ENCODE measurements at regions not wholly inside any gene's neighbourhood (a gene's known extent, or its start where the extent isn't known, plus 50 kb on each side); places are given as distances from the start of the nearest gene placed in this dataset.

DNA sequence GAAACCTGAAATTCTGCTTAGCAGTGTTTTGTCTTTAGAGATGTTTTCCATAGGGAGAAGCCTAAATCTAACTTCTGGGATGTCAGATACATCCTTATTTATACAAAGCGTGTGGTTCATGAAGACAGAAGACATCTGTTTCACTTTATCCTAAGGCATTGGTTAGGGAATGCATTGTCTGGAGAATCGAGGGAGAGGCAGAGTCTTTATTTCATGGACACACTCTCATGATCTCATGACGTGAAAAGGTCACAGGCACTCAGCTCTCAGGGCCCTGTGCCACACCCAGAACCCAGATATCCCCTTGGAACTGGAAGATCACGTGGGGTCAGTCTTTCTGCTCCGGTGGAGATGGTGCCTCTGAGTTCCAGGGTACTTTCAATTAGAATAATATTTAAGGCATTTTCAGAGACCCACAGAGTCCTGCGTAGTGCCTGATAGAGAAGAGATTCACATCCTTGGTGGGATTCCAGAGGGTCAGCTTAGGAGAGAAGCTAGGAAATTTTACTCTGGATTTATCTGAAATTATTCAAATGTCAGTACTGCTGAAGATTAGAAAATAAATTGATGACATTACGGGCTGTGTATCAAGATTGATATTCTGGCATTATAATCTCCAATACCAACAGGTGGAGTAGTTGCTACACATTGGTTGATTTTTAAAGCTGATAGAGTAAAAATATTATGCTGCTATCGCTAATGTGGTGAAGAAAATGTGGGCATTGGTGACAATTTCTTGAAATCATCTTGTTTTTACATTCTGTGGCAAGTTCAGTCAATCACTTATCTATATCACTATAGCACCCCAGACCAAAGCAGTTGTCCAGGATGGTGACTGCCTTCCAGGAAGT, 378.3 kb downstream of the MTRR start:
- H3K27ac Mint-ChIP-seq, result no peak overlapping the region
- no peak overlapping the region for H3K4me3 Mint-ChIP-seq
- H3K36me3 Mint-ChIP-seq, result no peaks in the 10 kb centered on the region
- DNase-seq, result no peak
- H3K4me1 Mint-ChIP-seq, result no peaks in the 10 kb centered on the region
- H3K27me3 Mint-ChIP-seq (ENCODE audit: low read depth in 3 of 3), result peaks cover 0 to 2% (median 0%) of the 10 kb centered on the region in 3 donors
- peaks cover 0 to 31% (median 7%) of the 10 kb centered on the region in 6 donors for H3K9me3 Mint-ChIP-seq

DNA sequence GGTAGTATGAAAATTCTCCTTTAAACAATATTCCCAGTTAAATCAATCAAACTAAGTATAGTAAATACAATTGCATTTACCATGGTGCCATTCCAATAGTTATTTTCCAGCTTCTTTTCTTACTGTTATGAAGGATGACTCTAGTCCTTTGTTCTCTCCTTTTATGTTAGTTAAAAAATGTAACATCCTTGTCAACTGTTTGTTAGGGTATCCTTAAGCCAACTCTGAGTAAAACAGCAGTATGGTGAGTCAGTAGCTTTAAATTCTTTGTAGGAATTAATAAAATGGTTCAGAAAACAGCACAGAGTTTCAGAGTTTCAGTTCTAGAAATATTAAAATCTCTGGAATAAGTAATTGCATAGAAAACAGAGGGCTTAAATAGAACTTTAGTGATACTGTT, 384.4 kb downstream of the MTRR start:
- Mint-ChIP-seq H3K27me3 (ENCODE audit: low read depth in 3 of 3) (peaks cover 0 to 3% (median 0%) of the 10 kb centered on the region in 3 donors), H3K4me1 (no peaks in the 10 kb centered on the region), H3K9me3 (peaks cover 0 to 17% (median 6%) of the 10 kb centered on the region in 6 donors), H3K36me3 (no peaks in the 10 kb centered on the region), H3K27ac (no peak overlapping the region), H3K4me3 (no peak overlapping the region)
- DNase-seq, result no peak

DNA sequence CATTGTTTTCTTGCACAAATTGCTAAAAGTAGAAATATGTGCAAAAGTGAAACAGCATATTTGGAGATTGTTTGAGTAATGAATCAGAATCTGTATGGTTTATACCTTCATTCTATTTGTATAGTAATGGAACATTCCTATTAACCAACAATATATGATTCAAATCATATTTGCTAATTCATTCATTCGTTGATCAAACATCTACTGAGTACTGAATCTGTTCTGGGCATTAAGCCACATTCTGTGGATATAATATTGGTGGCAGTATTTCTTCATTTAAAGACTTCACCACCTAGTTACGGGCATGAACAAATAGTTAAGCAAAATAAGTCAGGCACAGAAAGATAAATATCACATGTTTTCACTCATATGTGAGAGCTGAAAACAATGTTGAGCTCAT, 385.7 kb downstream of the MTRR start:
- no peak for DNase-seq
- Mint-ChIP-seq H3K9me3 (peaks cover 2 to 23% (median 8%) of the 10 kb centered on the region in 6 donors), H3K36me3 (no peaks in the 10 kb centered on the region), H3K4me1 (no peaks in the 10 kb centered on the region), H3K27me3 (ENCODE audit: low read depth in 3 of 3) (peaks cover 0 to 3% (median 0%) of the 10 kb centered on the region in 3 donors), H3K4me3 (no peak overlapping the region), H3K27ac (no peak overlapping the region)

DNA sequence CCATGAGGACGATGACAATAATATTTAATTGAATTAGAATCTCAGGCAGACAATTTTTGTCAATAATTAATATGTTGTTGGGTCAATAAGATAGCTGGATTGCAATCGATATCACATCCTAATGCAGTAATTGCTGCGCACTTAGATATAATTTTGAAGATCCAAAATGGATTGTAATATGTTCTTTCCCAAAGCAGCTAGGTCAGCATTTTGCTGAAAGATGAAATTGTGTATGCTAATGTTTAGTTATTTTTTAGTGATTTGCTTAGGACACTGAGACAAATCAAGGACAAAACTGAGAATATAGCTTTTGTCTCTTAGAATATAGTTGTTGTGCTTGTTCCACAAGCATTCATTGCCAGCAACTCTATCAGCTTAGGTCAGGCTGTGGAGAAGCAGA, 389.9 kb downstream of the MTRR start:
- no peaks in the 10 kb centered on the region for H3K36me3 Mint-ChIP-seq
- H3K27ac Mint-ChIP-seq, result no peak overlapping the region
- H3K4me3 Mint-ChIP-seq, result no peak overlapping the region
- peaks cover 2 to 26% (median 10%) of the 10 kb centered on the region in 6 donors for H3K9me3 Mint-ChIP-seq
- DNase-seq, result no peak
- H3K4me1 Mint-ChIP-seq, result no peaks in the 10 kb centered on the region
- H3K27me3 Mint-ChIP-seq (ENCODE audit: low read depth in 3 of 3), result peaks cover 0 to 3% (median 0%) of the 10 kb centered on the region in 3 donors

DNA sequence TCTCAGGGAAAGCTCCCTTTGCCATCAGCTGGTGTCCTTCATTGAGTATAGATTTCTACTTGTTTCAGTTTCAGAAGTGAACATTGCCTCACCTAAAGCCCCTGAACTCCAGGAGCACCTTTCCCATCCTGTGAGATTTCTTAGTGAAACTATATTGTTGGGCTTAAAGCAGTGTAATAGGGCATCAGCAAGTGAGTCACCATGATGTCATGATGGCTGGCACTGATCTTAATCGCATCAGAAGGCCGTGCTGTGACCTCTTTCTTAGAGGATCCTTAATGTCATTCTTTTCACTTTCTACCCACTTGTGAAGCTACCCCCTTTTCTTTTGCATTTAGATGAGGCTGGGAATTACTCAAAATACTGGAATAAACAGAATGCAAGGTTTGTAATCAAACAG, 401.3 kb downstream of the MTRR start:
- Mint-ChIP-seq H3K27me3 (ENCODE audit: low read depth in 3 of 3) (peaks cover 0 to 4% (median 0%) of the 10 kb centered on the region in 3 donors), H3K36me3 (peaks cover 0 to 6% (median 0%) of the 10 kb centered on the region in 3 donors), H3K9me3 (peaks cover 9 to 39% (median 12%) of the 10 kb centered on the region in 6 donors), H3K4me3 (no peak overlapping the region), H3K27ac (no peak overlapping the region), H3K4me1 (no peaks in the 10 kb centered on the region)
- DNase-seq, result no peak

DNA sequence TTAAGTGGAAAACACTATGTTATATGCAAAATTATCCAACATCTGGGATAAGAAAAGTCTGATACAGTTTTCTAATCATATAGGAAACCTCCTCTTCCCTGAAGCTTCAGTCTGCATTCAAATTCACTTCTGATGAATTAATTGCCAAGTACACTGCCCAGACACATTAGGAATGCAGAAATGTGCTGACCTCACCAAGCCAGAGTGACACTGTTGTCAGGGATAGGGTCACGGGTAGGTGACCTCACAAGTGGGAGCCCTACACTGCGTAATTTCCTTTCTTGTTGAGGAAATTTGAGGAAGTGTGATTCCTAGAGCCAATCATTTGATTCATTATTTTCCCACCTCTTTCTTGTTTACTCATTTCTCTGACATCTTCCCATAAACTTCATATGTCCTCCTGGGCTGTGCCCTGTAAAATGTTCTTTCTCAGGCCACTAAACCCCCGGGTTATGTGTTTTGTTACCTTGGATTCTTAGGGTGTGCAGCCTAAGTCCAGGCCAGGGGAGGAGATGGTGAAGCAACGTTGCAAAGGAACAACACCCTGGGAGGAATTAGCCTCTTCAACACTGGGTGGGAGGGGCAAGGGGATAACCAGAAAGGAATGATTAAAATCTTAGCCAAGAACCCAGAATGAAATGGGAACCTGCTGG, 411.9 kb downstream of the MTRR start:
- Mint-ChIP-seq H3K4me3 (no peak overlapping the region), H3K27ac (no peak overlapping the region)

DNA sequence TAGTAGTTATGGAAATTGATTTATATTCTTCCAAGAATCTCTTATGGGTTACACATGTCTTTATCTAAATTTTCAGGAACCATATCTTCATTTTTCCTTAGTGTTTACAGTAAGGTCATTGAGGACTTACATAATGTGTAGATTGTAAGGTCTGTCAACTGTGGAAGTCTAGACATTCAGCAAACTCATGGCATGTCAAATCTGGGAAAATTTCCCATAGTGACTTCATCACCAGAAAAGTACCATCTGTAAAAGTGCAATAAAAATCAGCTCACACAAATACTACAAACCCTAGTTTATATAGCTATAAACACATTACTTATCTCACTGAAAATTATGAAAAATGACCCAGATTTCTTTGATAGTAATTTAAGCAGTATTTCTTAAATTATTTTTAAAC, 419.4 kb downstream of the MTRR start:
- H3K4me3 Mint-ChIP-seq, result no peak overlapping the region
- H3K27ac Mint-ChIP-seq, result no peak overlapping the region
- H3K36me3 Mint-ChIP-seq, result no peaks in the 10 kb centered on the region
- H3K4me1 Mint-ChIP-seq, result no peaks in the 10 kb centered on the region
- peaks cover 2 to 20% (median 10%) of the 10 kb centered on the region in 6 donors for H3K9me3 Mint-ChIP-seq
- peaks cover 0 to 2% (median 0%) of the 10 kb centered on the region in 3 donors for H3K27me3 Mint-ChIP-seq (ENCODE audit: low read depth in 3 of 3)
- no peak for DNase-seq

More for the DNA sequence above, 411.9 kb downstream of the MTRR start:
- no peak for DNase-seq
- H3K4me1 Mint-ChIP-seq, result no peaks in the 10 kb centered on the region
- no peaks in the 10 kb centered on the region for H3K36me3 Mint-ChIP-seq
- peaks cover 0 to 2% (median 0%) of the 10 kb centered on the region in 3 donors for H3K27me3 Mint-ChIP-seq (ENCODE audit: low read depth in 3 of 3)
- H3K9me3 Mint-ChIP-seq, result peaks cover 2 to 39% (median 20%) of the 10 kb centered on the region in 6 donors

DNA sequence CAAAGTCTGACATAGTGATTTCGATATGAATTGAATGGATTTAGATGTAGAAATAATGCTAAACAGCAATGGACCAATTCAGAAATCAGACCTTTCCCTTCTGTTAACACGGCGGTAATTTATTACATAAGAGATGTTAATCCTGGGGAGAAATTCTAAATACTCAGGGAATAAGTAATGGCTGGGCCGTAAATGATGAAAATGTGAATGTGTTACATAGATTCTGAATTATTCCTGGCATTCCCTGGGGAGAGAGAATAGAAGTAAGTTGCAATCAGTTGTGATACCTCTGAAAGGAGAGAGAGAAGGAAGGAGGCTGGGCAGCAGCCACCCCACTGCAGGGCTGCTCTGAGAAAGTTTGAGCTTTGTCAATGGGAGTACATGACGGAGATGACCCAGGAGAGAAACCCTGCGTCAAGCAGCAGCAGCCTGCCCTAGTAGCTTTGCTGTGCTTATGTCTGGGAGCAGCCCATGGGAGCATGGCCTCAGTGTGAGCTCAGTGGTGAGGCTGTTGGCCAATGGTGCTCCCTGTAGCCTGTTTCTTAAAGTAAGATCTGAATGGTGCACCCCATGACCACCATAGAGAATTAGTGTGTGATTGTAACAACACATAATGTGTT, 420.1 kb downstream of the MTRR start:
- Mint-ChIP-seq H3K36me3 (no peaks in the 10 kb centered on the region), H3K4me3 (no peak overlapping the region), H3K4me1 (no peaks in the 10 kb centered on the region), H3K27ac (no peak overlapping the region), H3K9me3 (peaks cover 0 to 20% (median 11%) of the 10 kb centered on the region in 6 donors), H3K27me3 (ENCODE audit: low read depth in 3 of 3) (peaks cover 0 to 2% (median 0%) of the 10 kb centered on the region in 3 donors)
- DNase-seq, result no peak

DNA sequence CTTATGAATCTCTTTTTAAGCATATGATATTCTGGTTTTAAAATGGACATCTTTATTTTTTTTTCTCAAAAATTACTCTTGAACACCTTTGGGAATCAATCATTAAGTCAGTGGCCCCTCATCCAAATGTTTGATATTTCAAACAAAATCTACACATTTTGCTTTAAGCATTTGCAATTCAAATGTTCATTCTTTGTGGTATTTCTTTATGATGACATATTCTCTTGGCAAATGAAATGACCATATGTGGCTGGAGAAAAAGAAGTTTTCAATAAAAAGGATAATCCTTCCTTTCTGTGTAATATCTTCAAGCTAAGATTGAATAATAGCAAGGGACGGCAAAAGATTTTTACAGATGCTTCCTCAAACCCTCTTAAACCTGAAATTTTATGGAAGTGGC, 420.8 kb downstream of the MTRR start:
- H3K4me1 Mint-ChIP-seq, result no peaks in the 10 kb centered on the region
- no peak overlapping the region for H3K27ac Mint-ChIP-seq
- no peak overlapping the region for H3K4me3 Mint-ChIP-seq
- DNase-seq, result no peak
- peaks cover 0 to 24% (median 7%) of the 10 kb centered on the region in 6 donors for H3K9me3 Mint-ChIP-seq
- no peaks in the 10 kb centered on the region for H3K36me3 Mint-ChIP-seq
- H3K27me3 Mint-ChIP-seq (ENCODE audit: low read depth in 3 of 3), result no peaks in the 10 kb centered on the region

DNA sequence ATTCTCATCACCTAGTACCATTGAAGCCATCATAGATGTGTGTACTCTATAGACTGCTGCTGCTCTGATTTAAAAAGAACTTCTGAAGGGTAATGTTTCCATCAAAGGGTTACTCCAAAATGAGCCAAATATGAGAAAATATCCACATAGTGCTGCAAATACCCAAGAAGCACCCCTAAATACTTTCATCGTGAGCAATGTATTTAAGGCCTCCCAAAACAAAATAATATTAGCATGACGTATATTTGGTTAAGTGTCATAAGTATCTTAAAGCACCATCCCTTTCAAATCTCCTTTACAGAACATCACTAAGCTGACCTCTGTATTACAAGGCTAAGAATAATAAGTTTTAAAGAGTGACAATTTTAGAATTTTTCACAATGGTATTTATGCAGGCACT, 421.8 kb downstream of the MTRR start:
- Mint-ChIP-seq H3K27ac (no peak overlapping the region), H3K4me1 (no peaks in the 10 kb centered on the region), H3K9me3 (peaks cover 0 to 30% (median 5%) of the 10 kb centered on the region in 6 donors), H3K36me3 (no peaks in the 10 kb centered on the region), H3K4me3 (no peak overlapping the region), H3K27me3 (ENCODE audit: low read depth in 3 of 3) (no peaks in the 10 kb centered on the region)
- DNase-seq, result no peak

DNA sequence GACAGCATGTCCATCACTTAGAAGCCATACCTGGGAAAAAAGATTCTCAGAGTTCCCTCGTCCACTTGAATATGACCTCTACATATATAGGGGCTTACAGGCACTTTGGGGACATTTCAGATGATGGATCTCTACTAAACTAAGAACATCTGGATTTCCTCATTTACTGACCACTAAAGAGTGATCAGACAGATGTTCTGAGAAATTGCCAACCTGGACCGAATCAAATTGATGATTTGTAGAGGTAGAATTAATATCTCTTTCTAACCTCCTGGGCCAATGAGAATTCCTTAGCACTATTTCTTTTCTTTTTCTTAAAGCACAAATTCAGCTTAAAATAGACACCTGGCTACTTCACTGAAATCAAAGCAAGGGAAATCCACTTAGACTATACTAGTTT, 422.7 kb downstream of the MTRR start:
- H3K36me3 Mint-ChIP-seq, result no peaks in the 10 kb centered on the region
- H3K9me3 Mint-ChIP-seq, result peaks cover 2 to 36% (median 6%) of the 10 kb centered on the region in 6 donors

DNA sequence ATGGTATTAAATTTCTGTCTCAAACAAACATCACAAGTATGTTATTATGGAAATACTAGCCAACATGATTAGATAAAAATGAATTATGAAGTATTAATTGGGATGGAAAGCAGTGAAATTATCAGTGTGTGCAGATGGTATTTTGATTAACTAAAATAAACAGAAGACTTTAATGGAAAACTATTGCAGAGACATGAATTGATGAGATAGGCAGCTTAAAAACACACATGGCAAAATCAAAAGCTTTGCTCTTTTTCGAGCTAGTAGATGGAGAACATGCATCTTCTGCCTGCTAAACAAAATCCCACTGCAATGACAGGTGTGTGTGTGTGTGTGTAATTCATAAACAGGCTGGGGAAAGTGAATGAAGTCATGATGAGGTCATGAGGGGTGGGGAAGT, 426.2 kb downstream of the MTRR start:
- peaks cover 2 to 36% (median 9%) of the 10 kb centered on the region in 6 donors for H3K9me3 Mint-ChIP-seq
- H3K4me3 Mint-ChIP-seq, result no peak overlapping the region
- H3K36me3 Mint-ChIP-seq, result no peaks in the 10 kb centered on the region
- no peaks in the 10 kb centered on the region for H3K4me1 Mint-ChIP-seq
- DNase-seq, result no peak
- H3K27me3 Mint-ChIP-seq (ENCODE audit: low read depth in 3 of 3), result no peaks in the 10 kb centered on the region
- no peak overlapping the region for H3K27ac Mint-ChIP-seq

More for the DNA sequence above, 422.7 kb downstream of the MTRR start:
- Mint-ChIP-seq H3K4me1 (no peaks in the 10 kb centered on the region), H3K27me3 (ENCODE audit: low read depth in 3 of 3) (no peaks in the 10 kb centered on the region), H3K4me3 (no peak overlapping the region), H3K27ac (no peak overlapping the region)
- no peak for DNase-seq

DNA sequence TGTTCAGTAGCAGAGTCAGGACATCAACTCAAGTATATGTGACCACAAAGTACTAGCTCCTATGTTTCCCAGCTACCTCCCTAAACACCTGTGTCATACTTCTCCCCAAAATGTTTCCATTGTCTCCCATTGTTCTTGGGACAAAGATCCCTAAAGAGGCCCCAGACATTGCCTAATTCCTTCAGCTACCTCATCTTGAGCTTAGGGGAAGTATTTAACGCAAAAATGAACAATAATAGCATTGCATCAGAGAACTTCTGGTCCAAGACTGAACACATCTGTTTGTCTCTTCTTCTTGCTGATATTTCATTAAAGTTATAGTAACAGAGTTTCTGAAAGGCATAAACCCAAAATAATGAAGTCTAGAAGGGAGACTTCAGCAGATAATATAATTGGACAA, 430.8 kb downstream of the MTRR start:
- H3K27ac Mint-ChIP-seq, result no peak overlapping the region
- no peaks in the 10 kb centered on the region for H3K27me3 Mint-ChIP-seq (ENCODE audit: low read depth in 3 of 3)
- no peaks in the 10 kb centered on the region for H3K4me1 Mint-ChIP-seq
- no peaks in the 10 kb centered on the region for H3K36me3 Mint-ChIP-seq
- no peak for DNase-seq
- H3K4me3 Mint-ChIP-seq, result no peak overlapping the region
- H3K9me3 Mint-ChIP-seq, result peaks cover 7 to 47% (median 14%) of the 10 kb centered on the region in 6 donors

DNA sequence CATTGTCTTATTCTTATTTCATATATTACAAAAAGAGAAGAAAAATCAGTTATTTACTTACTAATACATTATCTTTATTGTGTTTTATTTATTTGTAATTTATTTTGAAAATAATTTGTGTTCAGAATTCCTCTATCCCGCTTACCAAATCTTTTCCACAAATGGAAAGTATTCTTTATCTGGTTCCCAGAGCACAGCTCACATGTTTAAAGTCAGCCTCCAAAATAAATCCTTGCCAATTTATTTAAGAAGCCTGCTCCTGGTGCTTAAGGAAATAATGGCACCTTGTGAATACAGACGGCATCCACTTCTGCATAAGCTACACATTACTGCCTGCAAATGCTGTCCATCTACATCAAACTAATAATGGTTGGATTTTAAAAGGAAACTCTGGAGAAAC, 435.4 kb downstream of the MTRR start:
- Mint-ChIP-seq H3K9me3 (peaks cover 7 to 53% (median 25%) of the 10 kb centered on the region in 6 donors), H3K4me1 (no peaks in the 10 kb centered on the region), H3K4me3 (no peak overlapping the region), H3K27me3 (ENCODE audit: low read depth in 3 of 3) (no peaks in the 10 kb centered on the region), H3K36me3 (no peaks in the 10 kb centered on the region), H3K27ac (no peak overlapping the region)
- DNase-seq, result no peak
